ENCODE measurements at regions not wholly inside any gene's neighbourhood (a gene's known extent, or its start where the extent isn't known, plus 50 kb on each side); places are given as distances from the start of the nearest gene placed in this dataset.

- no peak for DNase-seq
These were observed 1272.7 kb downstream of the C4orf33 start for GRCh38 chr4:130368668-130369067.

GRCh38 chr4:130393231-130393630 lies 1297.3 kb downstream of the C4orf33 start:
- DNase-seq = no peak

GRCh38 chr4:130393642-130394041 lies 1297.7 kb downstream of the C4orf33 start:
- no peak for DNase-seq

GRCh38 chr4:130395871-130396270 lies 1299.9 kb downstream of the C4orf33 start:
- DNase-seq = no peak

GRCh38 chr4:130403221-130403620 lies 1307.3 kb downstream of the C4orf33 start:
- DNase-seq = no peak

- DNase-seq = no peak
These were observed 1320.3 kb downstream of the C4orf33 start for GRCh38 chr4:130416228-130416627.

GRCh38 chr4:130419211-130419975 lies 1323.4 kb downstream of the C4orf33 start:
- no peak for DNase-seq

- no peak for DNase-seq
These were observed 1326.3 kb downstream of the C4orf33 start for GRCh38 chr4:130422261-130422660.

- DNase-seq = no peak
These were observed 1328.3 kb downstream of the C4orf33 start for GRCh38 chr4:130424211-130424610.

- no peak for DNase-seq
These were observed 1336.3 kb downstream of the C4orf33 start for GRCh38 chr4:130432289-130432688.

GRCh38 chr4:130449741-130450140 lies 1353.8 kb downstream of the C4orf33 start:
- DNase-seq = no peak

GRCh38 chr4:130468340-130468739 lies 1372.4 kb downstream of the C4orf33 start:
- DNase-seq = peak; percentile 4

GRCh38 chr4:130478406-130478805 lies 1382.5 kb downstream of the C4orf33 start:
- DNase-seq = no peak

GRCh38 chr4:130479020-130479419 lies 1383.1 kb downstream of the C4orf33 start:
- no peak for DNase-seq

- no peak for DNase-seq
These were observed 1383.7 kb downstream of the C4orf33 start for GRCh38 chr4:130479674-130480073.

- DNase-seq = no peak
These were observed 1388.9 kb downstream of the C4orf33 start for GRCh38 chr4:130484826-130485225.

- no peak for DNase-seq
These were observed 1389.4 kb downstream of the C4orf33 start for GRCh38 chr4:130485371-130485770.

- no peak for DNase-seq
These were observed 1390.2 kb downstream of the C4orf33 start for GRCh38 chr4:130486186-130486585.

- DNase-seq = no peak
These were observed 1390.9 kb downstream of the C4orf33 start for GRCh38 chr4:130486841-130487240.

- no peak for DNase-seq
These were observed 1414.7 kb downstream of the C4orf33 start for GRCh38 chr4:130510661-130511060.

- no peak for DNase-seq
These were observed 1415.8 kb downstream of the C4orf33 start for GRCh38 chr4:130511776-130512175.

GRCh38 chr4:130524057-130524456 lies 1428.1 kb downstream of the C4orf33 start:
- DNase-seq = no peak

- no peak for DNase-seq
These were observed 1434.6 kb downstream of the C4orf33 start for GRCh38 chr4:130530505-130530904.

GRCh38 chr4:130534651-130535050 lies 1438.7 kb downstream of the C4orf33 start:
- no peak for DNase-seq

- peak; percentile 17 for DNase-seq
These were observed 1447.0 kb downstream of the C4orf33 start for GRCh38 chr4:130542953-130543352.

All from NCI-H2227 treated with DMSO at 0.1 percent for 48 hours (cell line).